GM13977 (cell line): ENCODE measurements at regions not wholly inside any gene's neighbourhood (a gene's known extent, or its start where the extent isn't known, plus 50 kb on each side); places are given as distances from the start of the nearest gene placed in this dataset.

ENCODE experiments used
- DNase-seq: peaks from one replicate; pipeline ENCODE4 v3.0.0; 2012; ENCODE audit warnings: low spot score
- in situ Hi-C: fragments of 300-500 bp; cut with MboI; formaldehyde crosslinking; loops from one replicate; pipeline ENCODE4 v1.12.0; 2022; ENCODE audit warnings: low sequenced_read_pairs, low pct_unique_long_range_greater_than_20kb, mixed read lengths, inconsistent platforms; ENCODE audit not compliant: unreplicated experiment
- TF ChIP-seq, protein P1 (sequence below): IDR thresholded peaks from 2 replicates; pipeline ENCODE4 v1.5.1; 2012; ENCODE audit warnings: mild to moderate bottlenecking, control low read depth; ENCODE audit not compliant: insufficient read depth; ENCODE audit errors: extremely low read depth, missing control alignments

DNA sequence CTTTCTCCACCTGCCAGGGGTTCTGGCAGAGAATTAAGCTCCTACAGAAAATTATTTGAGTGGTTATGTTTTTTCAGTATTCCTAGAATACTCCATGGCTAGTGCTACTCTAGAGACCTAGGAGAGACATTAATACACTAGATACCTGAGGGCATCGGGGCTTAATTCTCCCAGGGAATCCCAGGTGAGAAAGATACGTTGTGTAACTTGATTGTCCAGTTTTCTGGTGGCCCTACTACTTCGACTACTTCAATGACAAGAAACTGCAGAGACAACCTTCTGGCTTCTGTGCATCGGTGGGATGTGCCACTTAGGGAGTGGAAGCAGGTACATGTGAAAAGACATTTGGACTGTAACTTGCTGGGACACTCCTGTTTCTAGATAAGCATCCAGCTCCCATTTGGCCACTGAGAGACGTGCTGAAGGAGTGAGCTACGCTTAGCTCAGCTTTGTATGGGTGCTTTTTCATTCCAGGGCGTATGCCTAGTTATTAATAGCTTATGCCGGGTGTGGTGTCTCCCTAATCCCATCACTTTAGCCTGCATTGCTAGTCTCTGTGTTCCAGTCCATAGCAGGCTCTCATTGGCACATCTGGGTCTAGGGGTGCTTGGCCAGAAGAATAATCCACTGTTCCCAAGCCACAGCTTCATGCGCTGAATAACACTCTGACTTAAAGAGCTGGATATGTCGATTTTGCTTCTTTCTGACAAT is 300.7 kb downstream of the SIPA1L2 start:
- TF ChIP-seq, protein P1, sequence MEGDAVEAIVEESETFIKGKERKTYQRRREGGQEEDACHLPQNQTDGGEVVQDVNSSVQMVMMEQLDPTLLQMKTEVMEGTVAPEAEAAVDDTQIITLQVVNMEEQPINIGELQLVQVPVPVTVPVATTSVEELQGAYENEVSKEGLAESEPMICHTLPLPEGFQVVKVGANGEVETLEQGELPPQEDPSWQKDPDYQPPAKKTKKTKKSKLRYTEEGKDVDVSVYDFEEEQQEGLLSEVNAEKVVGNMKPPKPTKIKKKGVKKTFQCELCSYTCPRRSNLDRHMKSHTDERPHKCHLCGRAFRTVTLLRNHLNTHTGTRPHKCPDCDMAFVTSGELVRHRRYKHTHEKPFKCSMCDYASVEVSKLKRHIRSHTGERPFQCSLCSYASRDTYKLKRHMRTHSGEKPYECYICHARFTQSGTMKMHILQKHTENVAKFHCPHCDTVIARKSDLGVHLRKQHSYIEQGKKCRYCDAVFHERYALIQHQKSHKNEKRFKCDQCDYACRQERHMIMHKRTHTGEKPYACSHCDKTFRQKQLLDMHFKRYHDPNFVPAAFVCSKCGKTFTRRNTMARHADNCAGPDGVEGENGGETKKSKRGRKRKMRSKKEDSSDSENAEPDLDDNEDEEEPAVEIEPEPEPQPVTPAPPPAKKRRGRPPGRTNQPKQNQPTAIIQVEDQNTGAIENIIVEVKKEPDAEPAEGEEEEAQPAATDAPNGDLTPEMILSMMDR: no peak
- DNase-seq: no peak
- in situ Hi-C loops: no loop called here

DNA sequence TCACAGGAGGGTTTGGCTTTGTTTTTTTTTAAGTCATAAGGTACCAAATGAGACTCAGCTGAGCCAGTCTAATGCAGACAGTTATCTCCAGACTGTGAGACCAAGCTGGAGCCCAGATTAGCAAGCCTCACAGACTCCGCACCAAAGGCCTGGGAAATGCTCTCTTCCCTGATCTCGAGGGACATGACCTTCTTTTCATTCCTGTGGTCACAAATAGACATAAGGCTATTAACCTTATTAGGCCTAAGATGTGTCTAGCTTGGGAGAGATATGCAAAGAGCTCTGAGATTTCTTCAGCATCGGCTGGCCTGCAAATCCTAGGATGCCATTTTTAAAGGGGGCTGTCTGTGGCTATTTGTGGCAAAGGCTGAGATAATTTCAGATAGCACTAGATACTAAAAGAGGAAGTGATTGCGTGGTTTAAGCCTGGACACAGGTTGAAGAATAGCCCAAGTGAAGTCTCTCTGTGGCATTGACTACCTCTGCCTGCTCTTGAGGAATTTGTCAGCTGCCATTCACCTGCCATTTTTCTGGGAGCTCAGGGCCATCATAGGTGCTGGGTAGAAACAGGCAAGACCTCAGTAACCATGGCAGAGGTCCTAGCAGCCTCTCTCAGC is 301.3 kb downstream of the SIPA1L2 start:
- in situ Hi-C loops: no loop called here
- TF ChIP-seq, protein P1: no peak
- no peak for DNase-seq

DNA sequence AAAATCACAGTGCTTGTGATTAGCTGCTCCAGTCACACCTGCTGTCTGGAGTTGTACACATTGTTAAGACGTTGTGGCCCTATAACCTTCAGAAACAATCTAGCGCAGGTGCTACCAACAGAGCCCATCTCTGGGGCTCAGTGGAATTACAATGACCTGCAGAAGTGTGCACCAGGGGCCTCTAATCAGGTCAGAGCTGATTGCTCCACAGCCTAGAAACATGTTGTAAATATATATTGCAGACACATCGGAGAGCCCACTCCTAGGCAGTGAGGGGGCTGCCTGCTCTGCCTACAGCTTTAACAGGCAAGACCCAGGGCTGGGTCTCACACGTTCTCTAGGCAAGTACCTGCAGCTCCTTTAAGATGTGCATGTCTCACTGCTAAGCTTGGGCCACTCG is 302.0 kb downstream of the SIPA1L2 start:
- DNase-seq: no peak
- in situ Hi-C loops: no loop called here

DNA sequence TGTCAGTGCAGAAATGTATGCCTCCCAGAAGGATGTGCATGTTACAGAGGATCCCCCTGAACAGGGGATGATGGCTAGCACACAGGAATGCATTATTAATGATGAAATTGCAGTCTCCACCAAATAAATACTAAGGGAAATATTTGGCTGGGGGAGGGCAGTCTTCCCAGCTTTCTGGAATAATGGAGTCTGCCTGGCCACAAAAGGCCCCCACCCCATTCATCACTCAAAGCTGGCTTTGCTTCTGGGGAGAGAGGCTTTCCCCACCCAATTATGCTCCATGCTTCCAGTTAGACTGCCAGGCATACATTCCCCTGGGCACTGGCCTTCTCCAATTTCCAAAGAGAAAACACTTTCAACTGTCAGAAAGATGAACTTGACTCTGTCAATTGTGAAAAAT is 302.7 kb downstream of the SIPA1L2 start:
- in situ Hi-C loops: no loop called here
- TF ChIP-seq, protein P1: no peak
- no peak for DNase-seq

More for the DNA sequence above, 302.0 kb downstream of the SIPA1L2 start:
- TF ChIP-seq, protein P1: no peak

DNA sequence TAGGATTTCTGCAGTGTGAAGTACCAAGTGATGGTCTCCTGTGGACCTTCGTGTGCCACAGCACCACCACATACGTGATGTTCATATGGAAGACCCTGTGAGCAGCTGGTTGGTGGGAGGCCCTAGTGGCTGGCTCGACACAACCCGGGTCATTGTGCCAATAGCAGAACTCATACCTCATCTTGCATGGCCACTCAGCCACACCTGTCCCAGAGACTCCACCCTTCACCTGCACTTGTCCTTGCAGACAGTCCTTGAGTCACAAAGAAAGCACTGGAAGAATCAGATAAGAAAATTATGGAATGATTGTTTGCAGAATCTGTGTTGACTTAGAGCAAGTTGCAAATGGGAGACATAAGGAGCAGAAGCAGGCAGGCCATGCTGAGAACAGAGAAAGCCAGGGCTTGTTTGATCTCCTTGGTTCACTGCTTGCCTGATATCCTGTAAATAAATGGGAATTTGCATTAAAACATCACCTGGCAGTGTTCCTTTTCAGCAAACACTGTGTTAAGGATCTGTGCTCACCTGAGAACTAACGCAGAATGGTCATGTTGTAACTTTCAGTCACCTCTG is 307.7 kb downstream of the SIPA1L2 start:
- TF ChIP-seq, protein P1: no peak
- in situ Hi-C loops: no loop called here
- DNase-seq: no peak

DNA sequence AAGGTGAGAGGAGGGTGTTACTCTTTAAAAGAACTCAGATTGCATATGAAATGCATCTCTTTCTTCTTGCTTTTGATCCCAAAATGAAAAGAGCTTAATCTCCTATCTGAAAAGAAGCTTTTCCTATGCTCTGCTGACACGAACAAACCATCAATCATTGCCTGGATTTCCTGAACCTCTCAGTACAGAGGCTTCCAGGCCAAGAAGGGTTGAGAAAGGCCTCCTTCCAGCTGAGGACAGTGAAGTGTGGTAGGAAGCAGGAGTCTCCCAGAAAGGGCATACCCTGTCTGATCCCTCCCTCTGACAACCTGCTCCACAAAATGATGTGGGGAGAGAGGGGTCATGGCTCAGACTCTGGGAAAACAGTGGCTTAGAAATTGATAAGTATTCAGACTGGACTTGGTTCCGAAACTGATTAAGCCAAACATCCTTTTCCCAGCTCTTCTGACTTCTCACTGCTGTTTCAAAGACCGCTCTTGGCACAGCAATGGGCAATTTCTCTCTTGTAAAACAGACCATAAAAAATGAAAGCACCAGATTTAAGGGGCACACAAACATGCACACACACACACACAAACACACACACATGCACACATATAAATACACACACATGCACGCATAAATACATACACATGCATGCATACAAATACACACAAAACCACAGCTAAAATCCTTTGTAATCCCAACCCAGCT is 310.3 kb downstream of the SIPA1L2 start:
- DNase-seq: no peak
- in situ Hi-C loops: no loop called here
- TF ChIP-seq, protein P1: no peak
